OCI-LY1 (cell line): ENCODE measurements at regions not wholly inside any gene's neighbourhood (a gene's known extent, or its start where the extent isn't known, plus 50 kb on each side); places are given as distances from the start of the nearest gene placed in this dataset.

Experiments
- EZH2 ChIP-seq: fragments of 200-600 bp; sonication (generic), shearing (Covaris generic); IDR thresholded peaks from 2 replicates; pipeline ENCODE4 v1.8.0; 2017; ENCODE audit warnings: borderline replicate concordance, mixed run types, mild to moderate bottlenecking, antibody characterized with exemption, low read length, moderate library complexity, mixed read lengths
- TF ChIP-seq, protein P1 (sequence below): fragments of 200-600 bp; sonication (generic), shearing (Covaris generic); IDR thresholded peaks from 2 replicates; pipeline ENCODE4 v1.5.1; 2017; ENCODE audit warnings: mild to moderate bottlenecking, antibody characterized with exemption, low read length, moderate library complexity, mixed read lengths

DNA sequence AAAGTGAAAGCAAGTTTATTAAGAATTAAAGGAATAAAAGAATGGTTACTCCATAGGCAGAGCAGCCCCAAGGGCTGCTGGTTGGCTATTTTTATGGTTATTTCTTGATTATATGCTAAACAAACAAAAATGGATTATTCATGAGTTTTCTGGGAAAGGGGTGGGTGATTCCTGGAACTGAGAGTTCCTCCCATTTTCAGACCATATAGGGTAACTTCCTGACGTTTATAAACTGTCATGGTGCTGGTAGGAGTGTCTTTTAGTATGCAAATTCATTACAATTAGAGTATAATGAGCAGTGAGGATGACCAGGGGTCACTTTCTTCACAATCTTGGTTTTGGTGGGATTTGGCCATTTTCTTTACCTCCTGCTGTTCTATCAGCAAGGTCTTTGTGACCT lies 707.9 kb downstream of the ZNF385D start:
- no peak for TF ChIP-seq EZH2
- TF ChIP-seq, protein P1, sequence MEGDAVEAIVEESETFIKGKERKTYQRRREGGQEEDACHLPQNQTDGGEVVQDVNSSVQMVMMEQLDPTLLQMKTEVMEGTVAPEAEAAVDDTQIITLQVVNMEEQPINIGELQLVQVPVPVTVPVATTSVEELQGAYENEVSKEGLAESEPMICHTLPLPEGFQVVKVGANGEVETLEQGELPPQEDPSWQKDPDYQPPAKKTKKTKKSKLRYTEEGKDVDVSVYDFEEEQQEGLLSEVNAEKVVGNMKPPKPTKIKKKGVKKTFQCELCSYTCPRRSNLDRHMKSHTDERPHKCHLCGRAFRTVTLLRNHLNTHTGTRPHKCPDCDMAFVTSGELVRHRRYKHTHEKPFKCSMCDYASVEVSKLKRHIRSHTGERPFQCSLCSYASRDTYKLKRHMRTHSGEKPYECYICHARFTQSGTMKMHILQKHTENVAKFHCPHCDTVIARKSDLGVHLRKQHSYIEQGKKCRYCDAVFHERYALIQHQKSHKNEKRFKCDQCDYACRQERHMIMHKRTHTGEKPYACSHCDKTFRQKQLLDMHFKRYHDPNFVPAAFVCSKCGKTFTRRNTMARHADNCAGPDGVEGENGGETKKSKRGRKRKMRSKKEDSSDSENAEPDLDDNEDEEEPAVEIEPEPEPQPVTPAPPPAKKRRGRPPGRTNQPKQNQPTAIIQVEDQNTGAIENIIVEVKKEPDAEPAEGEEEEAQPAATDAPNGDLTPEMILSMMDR = no peak
